Chondrocyte (in vitro differentiated cells): ENCODE measurements at regions not wholly inside any gene's neighbourhood (a gene's known extent, or its start where the extent isn't known, plus 50 kb on each side); places are given as distances from the start of the nearest gene placed in this dataset.

Source experiments
- DNase-seq: peaks from one replicate; pipeline ENCODE4 v3.0.0; 2021; ENCODE audit warnings: mixed read lengths, low spot score
- H3K27ac Mint-ChIP-seq: one replicate; pipeline ENCODE4 v1.8.0; 2021; ENCODE audit warnings: mild to moderate bottlenecking, moderate library complexity, mixed read lengths; ENCODE audit not compliant: unreplicated experiment
- H3K27me3 Mint-ChIP-seq: 2 replicates; pipeline ENCODE4 v1.8.0; 2021; ENCODE audit warnings: low read depth, mixed read lengths
- H3K36me3 Mint-ChIP-seq: 2 replicates; pipeline ENCODE4 v1.8.0; 2021; ENCODE audit warnings: low read depth, mixed read lengths
- H3K4me1 Mint-ChIP-seq: 2 replicates; pipeline ENCODE4 v1.8.0; 2021; ENCODE audit warnings: low read depth, mild to moderate bottlenecking, mixed read lengths
- H3K4me3 Mint-ChIP-seq: one replicate; pipeline ENCODE4 v1.8.0; 2021; ENCODE audit warnings: mild to moderate bottlenecking, moderate library complexity, mixed read lengths; ENCODE audit not compliant: unreplicated experiment
- H3K9me3 Mint-ChIP-seq: 2 replicates; pipeline ENCODE4 v1.8.0; 2021; ENCODE audit warnings: low read depth, mixed read lengths
- TF ChIP-seq, protein P1 (sequence below): fragments of 200-600 bp; sonication (generic); IDR thresholded peaks from 2 replicates; pipeline ENCODE4 v1.5.0; 2021; ENCODE audit warnings: antibody characterized with exemption, mild to moderate bottlenecking, moderate library complexity

GRCh38 chr6:145169726-145170224 lies 565.5 kb downstream of the EPM2A start:
- H3K4me3 Mint-ChIP-seq = no peak overlapping the region
- TF ChIP-seq, protein P1, sequence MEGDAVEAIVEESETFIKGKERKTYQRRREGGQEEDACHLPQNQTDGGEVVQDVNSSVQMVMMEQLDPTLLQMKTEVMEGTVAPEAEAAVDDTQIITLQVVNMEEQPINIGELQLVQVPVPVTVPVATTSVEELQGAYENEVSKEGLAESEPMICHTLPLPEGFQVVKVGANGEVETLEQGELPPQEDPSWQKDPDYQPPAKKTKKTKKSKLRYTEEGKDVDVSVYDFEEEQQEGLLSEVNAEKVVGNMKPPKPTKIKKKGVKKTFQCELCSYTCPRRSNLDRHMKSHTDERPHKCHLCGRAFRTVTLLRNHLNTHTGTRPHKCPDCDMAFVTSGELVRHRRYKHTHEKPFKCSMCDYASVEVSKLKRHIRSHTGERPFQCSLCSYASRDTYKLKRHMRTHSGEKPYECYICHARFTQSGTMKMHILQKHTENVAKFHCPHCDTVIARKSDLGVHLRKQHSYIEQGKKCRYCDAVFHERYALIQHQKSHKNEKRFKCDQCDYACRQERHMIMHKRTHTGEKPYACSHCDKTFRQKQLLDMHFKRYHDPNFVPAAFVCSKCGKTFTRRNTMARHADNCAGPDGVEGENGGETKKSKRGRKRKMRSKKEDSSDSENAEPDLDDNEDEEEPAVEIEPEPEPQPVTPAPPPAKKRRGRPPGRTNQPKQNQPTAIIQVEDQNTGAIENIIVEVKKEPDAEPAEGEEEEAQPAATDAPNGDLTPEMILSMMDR = no peak
- no peak overlapping the region for H3K27ac Mint-ChIP-seq
- no peaks in the 10 kb centered on the region for H3K36me3 Mint-ChIP-seq
- H3K27me3 Mint-ChIP-seq = peaks cover 12% of the 10 kb centered on the region
- no peak for DNase-seq
- H3K9me3 Mint-ChIP-seq = no peaks in the 10 kb centered on the region
- H3K4me1 Mint-ChIP-seq = no peaks in the 10 kb centered on the region

DNA sequence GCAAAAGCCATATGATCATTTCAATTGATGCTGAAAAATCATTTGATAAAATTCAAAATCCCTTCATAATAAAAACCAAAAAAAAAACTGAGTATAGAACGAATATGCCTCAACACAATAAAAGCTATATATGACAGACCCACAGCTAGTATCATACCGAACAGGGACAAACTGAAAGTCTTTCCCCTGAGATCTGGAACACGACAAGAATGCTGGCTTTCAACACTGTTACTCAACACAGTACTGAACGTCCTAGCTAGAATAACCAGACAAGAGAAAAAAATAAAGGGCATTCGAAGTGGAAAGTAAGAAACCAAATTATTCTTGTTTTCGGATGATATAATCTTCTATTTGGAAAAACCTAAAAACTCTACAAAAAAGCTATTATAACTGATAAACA lies 559.9 kb downstream of the EPM2A start:
- H3K27me3 Mint-ChIP-seq = peaks cover 12% of the 10 kb centered on the region
- H3K4me1 Mint-ChIP-seq = no peaks in the 10 kb centered on the region
- peaks cover 27% of the 10 kb centered on the region for H3K9me3 Mint-ChIP-seq
- no peak for DNase-seq
- H3K27ac Mint-ChIP-seq = no peak overlapping the region
- H3K36me3 Mint-ChIP-seq = peaks cover 2% of the 10 kb centered on the region
- TF ChIP-seq, protein P1 = no peak
- H3K4me3 Mint-ChIP-seq = no peak overlapping the region

DNA sequence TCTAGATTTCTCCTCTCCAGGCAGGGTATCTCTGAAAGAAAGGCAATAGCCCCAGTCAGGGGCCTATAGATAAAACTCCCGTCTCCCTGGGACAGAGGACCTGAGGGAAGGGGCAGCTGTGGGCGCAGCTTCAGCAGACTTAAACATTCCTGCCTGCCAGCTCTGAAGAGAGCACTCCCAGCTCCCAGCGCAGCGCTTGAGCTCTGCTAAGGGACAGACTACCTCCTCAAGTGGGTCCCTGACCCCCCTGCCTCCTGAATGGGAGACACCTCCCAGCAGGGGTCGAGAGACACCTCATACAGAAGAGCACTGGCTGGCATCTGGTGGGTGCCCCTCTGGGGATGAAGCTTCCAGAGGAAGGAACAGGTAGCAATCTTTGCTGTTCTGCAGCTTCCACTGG lies 556.9 kb downstream of the EPM2A start:
- TF ChIP-seq, protein P1 = no peak
- Mint-ChIP-seq H3K27ac (no peak overlapping the region), H3K4me1 (no peaks in the 10 kb centered on the region), H3K9me3 (peaks cover 27% of the 10 kb centered on the region), H3K27me3 (no peaks in the 10 kb centered on the region), H3K4me3 (no peak overlapping the region), H3K36me3 (peaks cover 2% of the 10 kb centered on the region)
- no peak for DNase-seq

DNA sequence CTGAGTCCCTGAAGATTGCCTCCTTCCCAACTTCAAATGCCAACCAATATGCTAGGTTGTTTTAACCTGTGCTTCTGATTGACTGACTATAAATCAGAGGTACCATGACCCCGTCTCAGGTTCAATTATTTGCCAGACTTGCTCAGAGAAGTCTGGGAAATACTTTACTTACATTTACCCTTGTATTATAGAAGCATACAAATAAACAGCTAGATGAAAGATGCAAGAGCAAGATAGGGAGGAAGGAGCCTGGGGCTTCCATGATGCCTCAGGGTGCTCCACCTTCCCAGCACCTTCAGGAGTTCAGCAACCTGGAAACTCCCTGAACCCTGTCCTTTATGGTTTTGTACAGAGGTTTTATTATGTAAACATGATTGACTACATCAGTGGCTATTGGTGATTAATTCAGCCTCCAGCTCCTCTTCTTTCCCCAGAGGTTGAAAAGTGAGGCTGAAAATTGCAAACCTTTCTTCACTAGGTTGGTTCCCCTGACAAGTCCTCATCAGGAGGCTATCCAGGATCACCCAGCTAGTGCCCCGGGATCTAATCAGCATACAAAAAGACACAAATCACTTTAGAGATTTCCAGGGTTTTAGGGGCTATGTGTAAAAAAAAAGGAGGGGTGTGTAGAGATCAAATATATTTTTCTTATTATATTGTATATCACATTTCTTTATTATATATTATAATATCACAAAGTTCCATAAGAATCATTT lies 547.7 kb downstream of the EPM2A start:
- DNase-seq = no peak
- peaks cover 6% of the 10 kb centered on the region for H3K9me3 Mint-ChIP-seq
- TF ChIP-seq, protein P1 = no peak
- no peaks in the 10 kb centered on the region for H3K27me3 Mint-ChIP-seq
- peaks cover 5% of the 10 kb centered on the region for H3K36me3 Mint-ChIP-seq
- H3K4me1 Mint-ChIP-seq = no peaks in the 10 kb centered on the region
- no peak overlapping the region for H3K4me3 Mint-ChIP-seq
- H3K27ac Mint-ChIP-seq = no peak overlapping the region

- TF ChIP-seq, protein P1 = no peak
- no peaks in the 10 kb centered on the region for H3K4me1 Mint-ChIP-seq
- H3K4me3 Mint-ChIP-seq = no peak overlapping the region
- H3K36me3 Mint-ChIP-seq = no peaks in the 10 kb centered on the region
- no peak for DNase-seq
- no peak overlapping the region for H3K27ac Mint-ChIP-seq
- H3K9me3 Mint-ChIP-seq = no peaks in the 10 kb centered on the region
- H3K27me3 Mint-ChIP-seq = no peaks in the 10 kb centered on the region
Measured at GRCh38 chr6:145189836-145190235, 545.5 kb downstream of the EPM2A start.
